Amniotic epithelial cell (primary cell): ENCODE measurements at regions not wholly inside any gene's neighbourhood (a gene's known extent, or its start where the extent isn't known, plus 50 kb on each side); places are given as distances from the start of the nearest gene placed in this dataset.
A peak's percentile ranks its signal among the peaks of the same experiment; 100 is the strongest.

Experiments
- DNase-seq: peaks from one replicate; pipeline ENCODE4 v3.0.0-alpha.2; 2010; ENCODE audit warnings: low read depth

- DNase-seq: no peak
Measured at GRCh38 chr2:48140586-48140985, 173.9 kb upstream of the FOXN2 start.

DNA sequence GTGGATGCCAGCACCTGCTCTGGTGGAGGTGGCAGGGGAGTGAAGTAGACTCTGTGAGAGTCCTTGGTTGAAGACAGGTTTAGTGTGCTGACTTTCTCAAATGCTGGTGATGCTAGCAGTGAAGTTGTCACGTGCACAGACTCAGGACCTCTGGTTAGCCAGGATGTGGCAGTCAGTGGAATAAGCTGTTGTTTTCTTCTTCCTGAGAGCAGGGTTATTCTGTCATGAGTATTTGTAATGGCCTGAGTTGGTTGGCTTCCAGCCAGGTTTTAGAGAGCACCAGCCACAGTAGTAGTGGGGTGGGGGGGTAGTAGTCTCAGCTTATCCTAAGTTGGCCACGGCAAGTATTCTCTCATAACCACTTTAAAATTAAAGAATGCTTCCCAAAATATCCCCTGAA lies 169.7 kb upstream of the FOXN2 start:
- DNase-seq: peak; percentile 50

- peak; percentile 96 for DNase-seq
Measured at GRCh38 chr2:48145845-48146452, 168.5 kb upstream of the FOXN2 start.

DNA sequence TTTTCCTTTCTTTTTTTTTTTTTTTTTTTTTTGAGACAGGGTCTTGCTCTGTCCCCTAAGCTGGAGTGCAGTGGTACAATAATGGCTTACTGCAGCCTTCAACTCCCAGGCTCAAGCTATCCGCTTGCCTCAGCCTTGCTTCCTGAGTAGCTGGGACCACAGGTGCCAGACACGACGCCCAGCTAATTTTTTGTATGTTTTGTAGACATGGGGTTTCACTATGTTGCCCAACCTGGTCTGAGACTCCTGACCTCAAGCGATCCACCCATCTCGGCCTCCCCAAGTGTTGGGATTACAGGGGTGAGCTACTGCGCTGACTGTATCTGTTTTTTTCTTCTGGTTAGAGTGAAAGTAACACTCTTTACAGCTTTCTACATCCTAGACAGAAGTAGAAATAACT lies 167.9 kb upstream of the FOXN2 start:
- peak; percentile 80 for DNase-seq

- DNase-seq: no peak
Measured at GRCh38 chr2:48147719-48148118, 166.8 kb upstream of the FOXN2 start.

GRCh38 chr2:48148841-48149430 lies 165.5 kb upstream of the FOXN2 start:
- DNase-seq: peak; percentile 47

- DNase-seq: no peak
Measured at GRCh38 chr2:48157150-48157549, 157.3 kb upstream of the FOXN2 start.

- no peak for DNase-seq
Measured at GRCh38 chr2:48161628-48162027, 152.9 kb upstream of the FOXN2 start.

GRCh38 chr2:48162742-48163141 lies 151.7 kb upstream of the FOXN2 start:
- no peak for DNase-seq

- DNase-seq: no peak
Measured at GRCh38 chr2:48165070-48165753, 149.3 kb upstream of the FOXN2 start.

GRCh38 chr2:48169141-48169592 lies 145.3 kb upstream of the FOXN2 start:
- peak; percentile 80 for DNase-seq

DNA sequence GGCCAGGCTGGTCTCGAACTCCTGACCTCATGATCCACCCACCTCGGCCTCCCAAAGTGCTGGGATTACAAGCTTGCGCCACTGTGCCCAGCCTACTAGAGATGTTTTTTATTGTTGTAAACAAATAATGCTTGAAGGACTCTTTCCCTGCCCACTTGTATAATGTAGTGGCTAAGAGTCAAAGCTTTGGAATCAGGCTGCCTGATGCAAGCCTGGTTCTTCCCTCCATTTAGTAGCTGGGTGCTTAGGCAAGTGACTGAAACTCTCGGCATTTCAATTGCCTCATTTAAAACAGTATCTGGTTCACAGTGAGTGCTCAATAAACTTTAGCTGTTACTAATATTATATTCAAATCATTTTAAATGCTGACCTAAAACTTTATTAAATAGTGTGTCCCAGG lies 144.2 kb upstream of the FOXN2 start:
- DNase-seq: peak; percentile 81

GRCh38 chr2:48173141-48173540 lies 141.3 kb upstream of the FOXN2 start:
- no peak for DNase-seq

GRCh38 chr2:48174503-48174902 lies 140.0 kb upstream of the FOXN2 start:
- no peak for DNase-seq

GRCh38 chr2:48175254-48175653 lies 139.2 kb upstream of the FOXN2 start:
- peak; percentile 73 for DNase-seq

DNA sequence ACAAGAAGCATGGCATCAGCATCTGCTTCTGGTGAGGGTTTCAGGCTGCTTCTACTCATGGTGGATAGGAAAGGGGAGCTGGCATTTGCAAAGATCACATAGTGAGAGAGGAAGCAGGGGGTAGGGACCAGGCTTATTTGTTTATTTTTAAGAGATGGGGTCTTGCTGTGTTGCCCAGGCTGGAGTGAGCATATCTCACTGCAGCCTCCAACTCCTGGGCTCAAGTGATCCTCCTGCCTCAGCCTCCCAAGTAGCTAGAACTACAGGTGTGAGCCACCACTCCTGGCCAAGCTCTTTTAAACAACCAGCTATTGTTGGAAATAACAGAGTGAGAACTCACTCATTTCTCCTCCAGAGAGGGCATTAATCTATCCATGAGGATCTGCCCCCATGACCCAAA lies 138.8 kb upstream of the FOXN2 start:
- DNase-seq: no peak

DNA sequence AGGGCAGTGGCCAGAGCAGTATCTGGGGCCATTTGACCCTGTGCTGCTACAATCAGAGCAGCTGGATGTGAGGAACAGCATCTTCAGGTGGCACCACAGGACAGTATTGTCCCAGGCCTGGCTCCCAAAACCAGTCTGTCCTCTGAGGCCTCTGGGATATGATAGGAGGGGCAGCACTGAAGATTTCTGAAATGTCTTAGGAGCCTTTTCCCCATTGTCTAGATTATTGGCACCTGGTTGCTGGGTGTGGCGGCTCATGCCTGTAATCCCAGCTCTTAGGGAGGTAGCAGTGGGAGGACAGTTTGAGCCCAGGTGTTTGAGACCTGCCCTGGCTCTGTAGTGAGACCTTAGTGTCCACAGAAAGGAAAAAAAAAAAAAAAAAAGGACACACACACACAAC lies 137.6 kb upstream of the FOXN2 start:
- no peak for DNase-seq

DNA sequence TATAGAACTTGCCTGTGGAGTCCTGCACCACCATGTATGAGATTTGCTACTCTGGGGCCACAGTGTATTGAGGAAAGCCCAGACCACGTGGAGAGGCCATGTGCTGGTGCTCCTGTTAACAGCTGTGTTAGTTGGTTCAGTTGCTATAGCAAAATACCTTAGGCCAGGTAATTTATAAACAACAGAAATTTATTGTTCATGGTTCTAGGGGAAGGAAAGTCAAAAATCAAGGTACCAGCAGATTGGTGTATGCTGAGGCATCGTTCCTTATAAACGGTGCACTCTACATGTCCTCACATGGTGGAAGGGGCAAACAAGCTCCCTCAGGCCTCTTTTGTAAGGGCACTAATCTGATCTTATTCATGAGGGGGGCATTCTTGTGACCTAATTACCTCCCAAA lies 135.9 kb upstream of the FOXN2 start:
- no peak for DNase-seq

GRCh38 chr2:48180557-48180956 lies 133.9 kb upstream of the FOXN2 start:
- no peak for DNase-seq

GRCh38 chr2:48183276-48183675 lies 131.2 kb upstream of the FOXN2 start:
- DNase-seq: no peak

DNA sequence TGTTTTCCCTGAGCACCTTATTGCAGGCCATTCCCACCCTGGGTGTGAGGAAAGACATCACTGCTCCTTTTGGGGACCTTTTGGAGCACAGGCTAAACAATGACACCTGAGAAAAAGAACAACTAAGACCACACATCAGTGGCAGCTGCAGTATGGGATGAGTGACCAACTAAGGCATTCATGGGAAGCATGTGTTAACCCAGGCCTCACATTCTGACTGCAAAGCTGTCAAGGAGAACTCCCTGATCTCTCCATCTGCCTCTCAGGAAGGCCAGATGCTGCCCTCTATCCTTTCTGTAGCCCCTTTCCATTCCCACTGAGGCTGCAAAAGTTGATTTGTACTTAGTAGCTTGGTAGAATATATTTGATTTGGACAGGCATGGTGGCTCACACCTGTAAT lies 130.5 kb upstream of the FOXN2 start:
- no peak for DNase-seq

DNA sequence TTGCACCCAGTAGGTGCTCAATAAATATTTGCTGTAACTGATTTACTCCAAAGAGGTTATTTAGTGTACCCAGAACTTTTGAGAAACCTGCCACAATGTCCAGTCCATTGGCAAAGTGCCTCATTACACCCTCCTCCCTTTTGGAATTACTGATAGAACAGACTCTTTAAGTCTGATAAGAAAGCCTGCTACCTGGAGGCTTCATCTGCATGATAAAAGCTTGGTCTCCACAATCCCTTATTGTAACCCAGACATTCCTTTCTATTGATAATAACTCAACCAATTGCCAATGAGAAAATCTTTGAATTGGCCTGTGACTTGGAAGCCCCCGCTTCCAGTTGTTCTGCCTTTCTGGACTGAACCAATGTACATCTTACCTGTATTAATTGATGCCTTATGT lies 127.0 kb upstream of the FOXN2 start:
- no peak for DNase-seq

DNA sequence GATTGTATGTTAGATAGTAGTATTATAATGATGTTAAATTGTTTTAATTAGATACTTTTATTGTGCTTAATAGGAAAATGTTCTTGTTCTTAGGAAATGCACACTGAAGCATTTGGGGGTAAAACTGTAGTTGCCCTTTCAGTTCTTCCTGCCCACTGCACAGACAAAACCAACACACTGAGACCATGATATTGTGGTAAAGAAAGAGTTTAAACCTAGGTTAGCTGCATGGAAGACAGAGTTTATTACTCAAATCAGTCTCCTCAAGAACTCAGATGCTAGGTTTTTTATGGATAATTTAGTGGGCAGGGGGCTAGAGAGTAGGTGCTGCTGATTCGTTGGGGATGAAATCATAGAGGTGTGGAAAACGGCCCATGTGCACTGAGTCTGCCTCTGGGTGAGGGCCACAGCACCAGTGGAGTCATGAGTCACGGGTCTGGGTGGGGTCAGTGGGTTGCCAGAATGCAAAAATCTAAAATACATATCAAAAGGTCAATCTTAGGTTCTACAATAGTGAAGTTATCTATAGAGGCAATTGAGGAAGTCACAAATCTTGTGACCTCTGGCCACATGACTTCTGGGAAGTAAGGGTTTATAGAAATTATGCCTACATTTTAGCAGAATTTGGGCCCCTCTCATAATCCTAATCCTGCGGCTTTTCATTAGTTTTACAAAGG lies 124.8 kb upstream of the FOXN2 start:
- DNase-seq: no peak
